ENCODE measurements at regions not wholly inside any gene's neighbourhood (a gene's known extent, or its start where the extent isn't known, plus 50 kb on each side); places are given as distances from the start of the nearest gene placed in this dataset.

GRCh38 chr5:97635553-97635952 lies 452.5 kb upstream of the RIOK2 start:
- TF ChIP-seq CTCF (IDR thresholded peaks at IDR 0.05; ENCODE audit: low read length) = no peak
- TF ChIP-seq EZH2 (IDR thresholded peaks at IDR 0.05; ENCODE audit: borderline replicate concordance, low read length) = no peak

All from OCI-LY1 (cell line).